Esophagus muscularis mucosa (tissue), 4 donors: ENCODE measurements at regions not wholly inside any gene's neighbourhood (a gene's known extent, or its start where the extent isn't known, plus 50 kb on each side); places are given as distances from the start of the nearest gene placed in this dataset.

Experiments
- EP300 ChIP-seq: sonication (generic); formaldehyde crosslinking; IDR thresholded peaks from one replicate; pipeline ENCODE4 v1.6.1; 2017; ENCODE audit warnings: antibody characterized with exemption
- POLR2A ChIP-seq: fragments of 450-650 bp; IDR thresholded peaks from one replicate; pipeline ENCODE4 v1.6.1; 2017; ENCODE audit warnings: antibody characterized with exemption, moderate library complexity, mild to moderate bottlenecking, low read depth
- POLR2AphosphoS5 ChIP-seq, 2 donors: sonication (generic); formaldehyde crosslinking; IDR thresholded peaks; one replicate each; pipeline ENCODE4 v1.6.1; 2017; ENCODE audit warnings: antibody characterized with exemption in 2 of 2
- TF ChIP-seq, protein P1 (sequence below), 3 experiments: fragments of 200-600 bp in 2 of 3; fragments of 450-650 bp in 1 of 3; sonication (generic) in 2 of 3; IDR thresholded peaks; one replicate each; pipeline ENCODE4 v1.5.1; 2017 to 2019; ENCODE audit warnings: antibody characterized with exemption in 3 of 3, mild to moderate bottlenecking in 2 of 3, moderate library complexity in 1 of 3

DNA sequence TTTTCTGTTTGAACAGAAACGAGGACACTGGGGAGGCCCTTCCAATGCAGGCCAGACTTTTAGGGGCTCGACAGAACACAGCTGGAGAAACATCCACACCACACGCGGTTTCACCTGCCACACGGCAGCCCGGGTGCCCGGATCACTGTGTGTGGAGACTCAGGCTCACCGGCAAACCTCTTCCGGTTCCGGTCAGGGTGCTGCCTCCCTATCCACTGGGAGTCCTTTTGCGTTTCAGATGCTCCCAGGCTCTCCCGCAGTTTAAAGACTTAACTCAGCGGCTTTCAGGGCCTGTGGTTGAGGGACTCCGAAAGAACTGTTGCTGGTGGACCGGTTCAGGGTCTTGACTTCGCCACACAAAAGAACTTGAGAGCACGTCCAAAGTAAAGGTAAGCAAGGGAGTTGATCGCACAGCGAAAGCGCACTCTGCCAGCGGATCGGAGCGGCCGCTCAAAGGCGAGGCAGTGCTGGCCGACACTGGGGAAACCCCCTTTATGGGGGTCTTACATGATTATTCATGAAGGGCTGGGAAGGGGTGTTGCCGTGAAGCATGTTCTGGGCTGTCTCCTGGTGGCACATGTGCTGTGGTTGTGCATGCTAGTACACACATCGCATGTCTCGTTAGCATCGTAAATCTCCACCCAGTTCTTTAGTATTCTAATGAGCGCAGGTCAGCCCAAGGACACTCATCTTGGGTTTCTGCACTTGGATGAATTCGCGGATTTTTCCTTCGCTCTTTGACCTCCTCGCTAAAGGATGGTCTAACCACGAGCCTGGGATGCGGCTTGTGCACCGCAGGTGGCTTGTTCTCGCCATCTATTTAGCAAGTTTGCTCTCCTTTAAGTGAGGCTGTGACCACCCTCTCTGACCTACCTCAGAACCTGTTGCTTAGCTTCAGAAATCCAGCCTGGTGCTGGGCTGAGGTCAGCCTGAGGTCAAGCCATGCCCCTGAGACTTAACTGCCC is 180.3 kb downstream of the CDH26 start:
- no peak for TF ChIP-seq POLR2AphosphoS5 (IDR thresholded peaks at IDR 0.05)
- TF ChIP-seq POLR2A = no peak
- TF ChIP-seq, protein P1, sequence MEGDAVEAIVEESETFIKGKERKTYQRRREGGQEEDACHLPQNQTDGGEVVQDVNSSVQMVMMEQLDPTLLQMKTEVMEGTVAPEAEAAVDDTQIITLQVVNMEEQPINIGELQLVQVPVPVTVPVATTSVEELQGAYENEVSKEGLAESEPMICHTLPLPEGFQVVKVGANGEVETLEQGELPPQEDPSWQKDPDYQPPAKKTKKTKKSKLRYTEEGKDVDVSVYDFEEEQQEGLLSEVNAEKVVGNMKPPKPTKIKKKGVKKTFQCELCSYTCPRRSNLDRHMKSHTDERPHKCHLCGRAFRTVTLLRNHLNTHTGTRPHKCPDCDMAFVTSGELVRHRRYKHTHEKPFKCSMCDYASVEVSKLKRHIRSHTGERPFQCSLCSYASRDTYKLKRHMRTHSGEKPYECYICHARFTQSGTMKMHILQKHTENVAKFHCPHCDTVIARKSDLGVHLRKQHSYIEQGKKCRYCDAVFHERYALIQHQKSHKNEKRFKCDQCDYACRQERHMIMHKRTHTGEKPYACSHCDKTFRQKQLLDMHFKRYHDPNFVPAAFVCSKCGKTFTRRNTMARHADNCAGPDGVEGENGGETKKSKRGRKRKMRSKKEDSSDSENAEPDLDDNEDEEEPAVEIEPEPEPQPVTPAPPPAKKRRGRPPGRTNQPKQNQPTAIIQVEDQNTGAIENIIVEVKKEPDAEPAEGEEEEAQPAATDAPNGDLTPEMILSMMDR (IDR thresholded peaks at IDR 0.05) = no peak
- TF ChIP-seq EP300 = no peak
